Stimulated activated CD8-positive, alpha-beta memory T cell treated with anti-CD3 and anti-CD28 coated beads, Interleukin-15, amount 100 ng/mL, for 4 hours (primary cell): ENCODE measurements at regions not wholly inside any gene's neighbourhood (a gene's known extent, or its start where the extent isn't known, plus 50 kb on each side); places are given as distances from the start of the nearest gene placed in this dataset.
"Not testable (repeated sequence)": the region's sequence is repeated elsewhere in the genome, so short reads cannot be mapped to it uniquely, and the experiment has no call there.

Source experiments
- DNase-seq, 2 donors: peaks; one replicate each; pipeline ENCODE4 v3.0.0-alpha.2; 2020; ENCODE audit warnings: low read depth in 2 of 2

GRCh38 chr1:48084826-48085225 lies 87.6 kb upstream of the TRABD2B start:
- no peak for DNase-seq

- DNase-seq, result no peak
Observed at GRCh38 chr1:48082271-48082962, 85.2 kb upstream of the TRABD2B start.

- DNase-seq, result no peak
Observed at GRCh38 chr1:48080331-48081255, 83.4 kb upstream of the TRABD2B start.

- no peak for DNase-seq
Observed at GRCh38 chr1:48079096-48079495, 81.9 kb upstream of the TRABD2B start.

GRCh38 chr1:48077795-48078222 lies 80.6 kb upstream of the TRABD2B start:
- DNase-seq, result no peak

GRCh38 chr1:48076017-48076416 lies 78.8 kb upstream of the TRABD2B start:
- no peak for DNase-seq

GRCh38 chr1:48073798-48074530 lies 76.8 kb upstream of the TRABD2B start:
- DNase-seq, result no peak

GRCh38 chr1:48071513-48071912 lies 74.3 kb upstream of the TRABD2B start:
- no peak for DNase-seq

- no peak for DNase-seq
Observed at GRCh38 chr1:48070396-48070750, 73.2 kb upstream of the TRABD2B start.

- no peak for DNase-seq
Observed at GRCh38 chr1:48069662-48070395, 72.6 kb upstream of the TRABD2B start.

- no peak for DNase-seq
Observed at GRCh38 chr1:48068206-48068605, 71.0 kb upstream of the TRABD2B start.

- no peak for DNase-seq
Observed at GRCh38 chr1:48066936-48067335, 69.8 kb upstream of the TRABD2B start.

GRCh38 chr1:48064693-48065092 lies 67.5 kb upstream of the TRABD2B start:
- DNase-seq, result not testable (repeated sequence)

GRCh38 chr1:48062353-48062752 lies 65.2 kb upstream of the TRABD2B start:
- DNase-seq, result no peak

GRCh38 chr1:48061162-48062136 lies 64.3 kb upstream of the TRABD2B start:
- DNase-seq, result no peak

- no peak for DNase-seq
Observed at GRCh38 chr1:48059289-48059688, 62.1 kb upstream of the TRABD2B start.

GRCh38 chr1:48058135-48059025 lies 61.2 kb upstream of the TRABD2B start:
- no peak for DNase-seq

- DNase-seq, result no peak
Observed at GRCh38 chr1:48057249-48057648, 60.1 kb upstream of the TRABD2B start.
